ENCODE measurements at regions not wholly inside any gene's neighbourhood (a gene's known extent, or its start where the extent isn't known, plus 50 kb on each side); places are given as distances from the start of the nearest gene placed in this dataset.
"Not testable (repeated sequence)": the region's sequence is repeated elsewhere in the genome, so short reads cannot be mapped to it uniquely, and the experiment has no call there.

GRCh38 chr10:45147000-45147399 lies 146.3 kb downstream of the ZNF22 start:
- H3K27ac Mint-ChIP-seq, result no peak overlapping the region
- H3K36me3 Mint-ChIP-seq (ENCODE audit: low read depth), result no peaks in the 10 kb centered on the region
- no peaks in the 10 kb centered on the region for H3K9me3 Mint-ChIP-seq
- DNase-seq, result no peak
- no peaks in the 10 kb centered on the region for H3K4me1 Mint-ChIP-seq (ENCODE audit: low read depth)
- H3K27me3 Mint-ChIP-seq, result peaks cover 17% of the 10 kb centered on the region
- no peak overlapping the region for H3K4me3 Mint-ChIP-seq

- H3K27ac Mint-ChIP-seq, result no peak overlapping the region
Measured at GRCh38 chr10:45150997-45151396, 150.3 kb downstream of the ZNF22 start.

GRCh38 chr10:45151467-45152214 lies 150.9 kb downstream of the ZNF22 start:
- H3K27me3 Mint-ChIP-seq, result peaks cover 4% of the 10 kb centered on the region
- no peaks in the 10 kb centered on the region for H3K36me3 Mint-ChIP-seq (ENCODE audit: low read depth)
- no peaks in the 10 kb centered on the region for H3K9me3 Mint-ChIP-seq
- no peak overlapping the region for H3K4me3 Mint-ChIP-seq
- H3K27ac Mint-ChIP-seq, result no peak overlapping the region
- no peak for DNase-seq
- no peaks in the 10 kb centered on the region for H3K4me1 Mint-ChIP-seq (ENCODE audit: low read depth)

More at GRCh38 chr10:45150997-45151396, 150.3 kb downstream of the ZNF22 start:
- DNase-seq, result no peak
- peaks cover 4% of the 10 kb centered on the region for H3K27me3 Mint-ChIP-seq
- no peaks in the 10 kb centered on the region for H3K36me3 Mint-ChIP-seq (ENCODE audit: low read depth)
- no peaks in the 10 kb centered on the region for H3K9me3 Mint-ChIP-seq
- no peak overlapping the region for H3K4me3 Mint-ChIP-seq
- no peaks in the 10 kb centered on the region for H3K4me1 Mint-ChIP-seq (ENCODE audit: low read depth)

- Mint-ChIP-seq H3K4me1 (ENCODE audit: low read depth) (no peaks in the 10 kb centered on the region), H3K27ac (no peak overlapping the region), H3K27me3 (peaks cover 4% of the 10 kb centered on the region), H3K9me3 (no peaks in the 10 kb centered on the region), H3K4me3 (no peak overlapping the region), H3K36me3 (ENCODE audit: low read depth) (no peaks in the 10 kb centered on the region)
- DNase-seq, result no peak
Measured at GRCh38 chr10:45152726-45153125, 152.0 kb downstream of the ZNF22 start.

GRCh38 chr10:45154502-45154901 lies 153.8 kb downstream of the ZNF22 start:
- Mint-ChIP-seq H3K9me3 (no peaks in the 10 kb centered on the region), H3K4me1 (ENCODE audit: low read depth) (no peaks in the 10 kb centered on the region), H3K27me3 (peaks cover 4% of the 10 kb centered on the region), H3K36me3 (ENCODE audit: low read depth) (no peaks in the 10 kb centered on the region), H3K27ac (no peak overlapping the region), H3K4me3 (no peak overlapping the region)
- DNase-seq, result no peak

- Mint-ChIP-seq H3K27ac (no peak overlapping the region), H3K9me3 (no peaks in the 10 kb centered on the region), H3K4me1 (ENCODE audit: low read depth) (peaks cover 2% of the 10 kb centered on the region), H3K36me3 (ENCODE audit: low read depth) (no peaks in the 10 kb centered on the region), H3K4me3 (no peak overlapping the region), H3K27me3 (peaks cover 4% of the 10 kb centered on the region)
- DNase-seq, result no peak
Measured at GRCh38 chr10:45155784-45156183, 155.1 kb downstream of the ZNF22 start.

GRCh38 chr10:45160271-45160670 lies 155.1 kb downstream of the OR13A1 start:
- H3K9me3 Mint-ChIP-seq, result no peaks in the 10 kb centered on the region
- no peak overlapping the region for H3K4me3 Mint-ChIP-seq
- no peak overlapping the region for H3K27ac Mint-ChIP-seq
- peaks cover 7% of the 10 kb centered on the region for H3K27me3 Mint-ChIP-seq
- H3K36me3 Mint-ChIP-seq (ENCODE audit: low read depth), result no peaks in the 10 kb centered on the region
- DNase-seq, result no peak
- H3K4me1 Mint-ChIP-seq (ENCODE audit: low read depth), result peaks cover 2% of the 10 kb centered on the region

- H3K36me3 Mint-ChIP-seq (ENCODE audit: low read depth), result no peaks in the 10 kb centered on the region
- H3K9me3 Mint-ChIP-seq, result no peaks in the 10 kb centered on the region
- no peak overlapping the region for H3K27ac Mint-ChIP-seq
- H3K4me3 Mint-ChIP-seq, result no peak overlapping the region
- DNase-seq, result no peak
- peaks cover 2% of the 10 kb centered on the region for H3K4me1 Mint-ChIP-seq (ENCODE audit: low read depth)
- peaks cover 3% of the 10 kb centered on the region for H3K27me3 Mint-ChIP-seq
Measured at GRCh38 chr10:45163315-45163975, 152.0 kb downstream of the OR13A1 start.

GRCh38 chr10:45175520-45176118 lies 139.8 kb downstream of the OR13A1 start:
- not testable (repeated sequence) for H3K27ac Mint-ChIP-seq; DNase-seq; H3K9me3 Mint-ChIP-seq; H3K4me1 Mint-ChIP-seq (ENCODE audit: low read depth); H3K36me3 Mint-ChIP-seq (ENCODE audit: low read depth); H3K4me3 Mint-ChIP-seq
- peaks cover 17% of the 10 kb centered on the region for H3K27me3 Mint-ChIP-seq

GRCh38 chr10:45179691-45180090 lies 135.7 kb downstream of the OR13A1 start:
- H3K27ac Mint-ChIP-seq, result no peak overlapping the region
- H3K4me1 Mint-ChIP-seq (ENCODE audit: low read depth), result no peaks in the 10 kb centered on the region
- no peak for DNase-seq
- H3K9me3 Mint-ChIP-seq, result no peaks in the 10 kb centered on the region
- no peak overlapping the region for H3K4me3 Mint-ChIP-seq
- no peaks in the 10 kb centered on the region for H3K36me3 Mint-ChIP-seq (ENCODE audit: low read depth)
- peaks cover 3% of the 10 kb centered on the region for H3K27me3 Mint-ChIP-seq

- Mint-ChIP-seq H3K9me3 (no peaks in the 10 kb centered on the region), H3K27ac (no peak overlapping the region), H3K27me3 (peaks cover 3% of the 10 kb centered on the region), H3K36me3 (ENCODE audit: low read depth) (no peaks in the 10 kb centered on the region), H3K4me1 (ENCODE audit: low read depth) (no peaks in the 10 kb centered on the region), H3K4me3 (no peak overlapping the region)
- no peak for DNase-seq
Measured at GRCh38 chr10:45180507-45180906, 134.9 kb downstream of the OR13A1 start.

GRCh38 chr10:45180946-45181875 lies 134.2 kb downstream of the OR13A1 start:
- H3K4me3 Mint-ChIP-seq, result no peak overlapping the region
- peaks cover 3% of the 10 kb centered on the region for H3K27me3 Mint-ChIP-seq
- no peaks in the 10 kb centered on the region for H3K36me3 Mint-ChIP-seq (ENCODE audit: low read depth)
- H3K4me1 Mint-ChIP-seq (ENCODE audit: low read depth), result no peaks in the 10 kb centered on the region
- H3K9me3 Mint-ChIP-seq, result no peaks in the 10 kb centered on the region
- DNase-seq, result no peak
- H3K27ac Mint-ChIP-seq, result no peak overlapping the region

- Mint-ChIP-seq H3K27ac (no peak overlapping the region), H3K4me3 (no peak overlapping the region), H3K36me3 (ENCODE audit: low read depth) (no peaks in the 10 kb centered on the region), H3K9me3 (no peaks in the 10 kb centered on the region), H3K27me3 (peaks cover 3% of the 10 kb centered on the region), H3K4me1 (ENCODE audit: low read depth) (no peaks in the 10 kb centered on the region)
- no peak for DNase-seq
Measured at GRCh38 chr10:45183174-45183573, 132.2 kb downstream of the OR13A1 start.

GRCh38 chr10:45197816-45198485 lies 117.5 kb downstream of the OR13A1 start:
- H3K36me3 Mint-ChIP-seq (ENCODE audit: low read depth), result no peaks in the 10 kb centered on the region
- no peak overlapping the region for H3K27ac Mint-ChIP-seq
- H3K9me3 Mint-ChIP-seq, result no peaks in the 10 kb centered on the region
- peaks cover 3% of the 10 kb centered on the region for H3K27me3 Mint-ChIP-seq
- H3K4me3 Mint-ChIP-seq, result no peak overlapping the region
- DNase-seq, result no peak
- H3K4me1 Mint-ChIP-seq (ENCODE audit: low read depth), result no peaks in the 10 kb centered on the region
